Fibroblast of lung (primary cell): ENCODE measurements at regions not wholly inside any gene's neighbourhood (a gene's known extent, or its start where the extent isn't known, plus 50 kb on each side); places are given as distances from the start of the nearest gene placed in this dataset.

Source experiments
- DNase-seq, 2 donors: peaks; one replicate each; pipeline versions ENCODE4 v3.0.0 to v3.0.0-alpha.2; 2010; ENCODE audit warnings: low read depth in 2 of 2
- H2AFZ ChIP-seq: 2 replicates; pipeline ENCODE4 v1.5.1; 2012; ENCODE audit warnings: low read length, control low read depth, inconsistent platforms
- H3K27ac ChIP-seq: 2 replicates; pipeline ENCODE4 v1.5.1; 2011; ENCODE audit warnings: low read length, control low read depth; ENCODE audit not compliant: insufficient read depth
- H3K27me3 ChIP-seq: 2 replicates; pipeline ENCODE4 v1.5.1; 2011; ENCODE audit warnings: mild to moderate bottlenecking, low read length; ENCODE audit not compliant: control insufficient read depth, insufficient read depth
- H3K36me3 ChIP-seq: 2 replicates; pipeline ENCODE4 v1.5.1; 2011; ENCODE audit warnings: low read length; ENCODE audit not compliant: control insufficient read depth, insufficient read depth
- H3K4me1 ChIP-seq: 2 replicates; pipeline ENCODE4 v1.5.1; 2011; ENCODE audit warnings: low read length; ENCODE audit not compliant: control insufficient read depth, insufficient read depth; ENCODE audit errors: extremely low read depth
- H3K4me2 ChIP-seq: 2 replicates; pipeline ENCODE4 v1.5.1; 2011; ENCODE audit warnings: low read length, control low read depth; ENCODE audit not compliant: insufficient read depth; ENCODE audit errors: extremely low read depth
- H3K4me3 ChIP-seq, 4 experiments: fragments of 200-600 bp in 1 of 4; sonication (generic) in 1 of 4; replicated peaks in 1 of 4; 2 replicates each; pipeline ENCODE4 v1.5.1; 2011 to 2016; ENCODE audit warnings: low read length in 4 of 4, low read depth in 3 of 4, mild to moderate bottlenecking in 3 of 4, control low read depth in 2 of 4, inconsistent platforms in 1 of 4, mixed read lengths in 1 of 4; ENCODE audit not compliant: insufficient read depth in 1 of 4; ENCODE audit errors: control extremely low read depth in 1 of 4
- H3K79me2 ChIP-seq: 2 replicates; pipeline ENCODE4 v1.5.1; 2012; ENCODE audit warnings: mild to moderate bottlenecking, low read length, inconsistent platforms; ENCODE audit not compliant: control insufficient read depth, insufficient read depth
- H3K9ac ChIP-seq: 2 replicates; pipeline ENCODE4 v1.5.1; 2011; ENCODE audit warnings: mild to moderate bottlenecking, low read length, control low read depth; ENCODE audit not compliant: insufficient read depth
- H3K9me3 ChIP-seq: 2 replicates; pipeline ENCODE4 v1.5.1; 2012; ENCODE audit warnings: low read depth, low read length; ENCODE audit not compliant: control insufficient read depth, insufficient read depth
- H4K20me1 ChIP-seq: 2 replicates; pipeline ENCODE4 v1.5.1; 2011; ENCODE audit warnings: low read length; ENCODE audit not compliant: control insufficient read depth, insufficient read depth; ENCODE audit errors: extremely low read depth
- CTCF ChIP-seq, 2 donors: IDR thresholded peaks in 1 of 2; conservative IDR thresholded peaks in 1 of 2; 1 replicate in 1 of 2; 2 replicates in 1 of 2; pipeline ENCODE4 v1.5.1; 2011 to 2012; ENCODE audit warnings: low read length in 2 of 2, control low read depth in 1 of 2, inconsistent platforms in 1 of 2, low read depth in 1 of 2, mild to moderate bottlenecking in 1 of 2
- EZH2 ChIP-seq: IDR thresholded peaks from 2 replicates; pipeline ENCODE4 v1.5.1; 2012; ENCODE audit warnings: low read length, control low read depth, mild to moderate bottlenecking; ENCODE audit errors: missing control alignments

GRCh38 chr1:233791372-233791703 is 113.1 kb upstream of the SLC35F3 start:
- H3K79me2 ChIP-seq = no peaks in the 10 kb centered on the region
- TF ChIP-seq CTCF (conservative IDR thresholded peaks at IDR 0.05 in 1 of 2, IDR thresholded peaks at IDR 0.05 in 1 of 2; ENCODE audit: low read depth in 1 of 2, low read length in 2 of 2) (no peak), EZH2 (no peak)
- H3K9ac ChIP-seq = no peak overlapping the region
- H3K4me3 ChIP-seq = no peak overlapping the region
- H3K9me3 ChIP-seq = no peaks in the 10 kb centered on the region
- no peak for DNase-seq
- H3K4me2 ChIP-seq = no peak overlapping the region
- H4K20me1 ChIP-seq = no peaks in the 10 kb centered on the region
- H2AFZ ChIP-seq = no peak overlapping the region
- no peaks in the 10 kb centered on the region for H3K4me1 ChIP-seq
- no peaks in the 10 kb centered on the region for H3K27me3 ChIP-seq
- H3K27ac ChIP-seq = no peak overlapping the region
- no peaks in the 10 kb centered on the region for H3K36me3 ChIP-seq

- Histone ChIP-seq H3K27ac (no peak overlapping the region), H3K9me3 (no peaks in the 10 kb centered on the region), H4K20me1 (no peaks in the 10 kb centered on the region), H3K4me3 (no peak overlapping the region), H3K4me2 (no peak overlapping the region), H3K27me3 (no peaks in the 10 kb centered on the region), H3K36me3 (no peaks in the 10 kb centered on the region), H2AFZ (no peak overlapping the region), H3K79me2 (no peaks in the 10 kb centered on the region), H3K4me1 (no peaks in the 10 kb centered on the region), H3K9ac (no peak overlapping the region)
- no peak for TF ChIP-seq EZH2
- TF ChIP-seq CTCF (conservative IDR thresholded peaks at IDR 0.05 in 1 of 2, IDR thresholded peaks at IDR 0.05 in 1 of 2; ENCODE audit: low read depth in 1 of 2, low read length in 2 of 2) = no peak
- no peak for DNase-seq
These were observed 112.8 kb upstream of the SLC35F3 start for GRCh38 chr1:233791721-233792120.

- no peaks in the 10 kb centered on the region for H3K9me3 ChIP-seq
- DNase-seq = no peak
- no peaks in the 10 kb centered on the region for H3K79me2 ChIP-seq
- H3K9ac ChIP-seq = no peak overlapping the region
- H3K27ac ChIP-seq = no peak overlapping the region
- no peaks in the 10 kb centered on the region for H4K20me1 ChIP-seq
- H3K4me1 ChIP-seq = no peaks in the 10 kb centered on the region
- H3K4me2 ChIP-seq = no peak overlapping the region
- H3K36me3 ChIP-seq = no peaks in the 10 kb centered on the region
- no peak overlapping the region for H2AFZ ChIP-seq
- no peaks in the 10 kb centered on the region for H3K27me3 ChIP-seq
- no peak overlapping the region for H3K4me3 ChIP-seq
- TF ChIP-seq EZH2 = no peak
- no peak for TF ChIP-seq CTCF (conservative IDR thresholded peaks at IDR 0.05 in 1 of 2, IDR thresholded peaks at IDR 0.05 in 1 of 2; ENCODE audit: low read depth in 1 of 2, low read length in 2 of 2)
These were observed 109.6 kb upstream of the SLC35F3 start for GRCh38 chr1:233794863-233795262.
